ENCODE measurements at regions not wholly inside any gene's neighbourhood (a gene's known extent, or its start where the extent isn't known, plus 50 kb on each side); places are given as distances from the start of the nearest gene placed in this dataset.

DNA sequence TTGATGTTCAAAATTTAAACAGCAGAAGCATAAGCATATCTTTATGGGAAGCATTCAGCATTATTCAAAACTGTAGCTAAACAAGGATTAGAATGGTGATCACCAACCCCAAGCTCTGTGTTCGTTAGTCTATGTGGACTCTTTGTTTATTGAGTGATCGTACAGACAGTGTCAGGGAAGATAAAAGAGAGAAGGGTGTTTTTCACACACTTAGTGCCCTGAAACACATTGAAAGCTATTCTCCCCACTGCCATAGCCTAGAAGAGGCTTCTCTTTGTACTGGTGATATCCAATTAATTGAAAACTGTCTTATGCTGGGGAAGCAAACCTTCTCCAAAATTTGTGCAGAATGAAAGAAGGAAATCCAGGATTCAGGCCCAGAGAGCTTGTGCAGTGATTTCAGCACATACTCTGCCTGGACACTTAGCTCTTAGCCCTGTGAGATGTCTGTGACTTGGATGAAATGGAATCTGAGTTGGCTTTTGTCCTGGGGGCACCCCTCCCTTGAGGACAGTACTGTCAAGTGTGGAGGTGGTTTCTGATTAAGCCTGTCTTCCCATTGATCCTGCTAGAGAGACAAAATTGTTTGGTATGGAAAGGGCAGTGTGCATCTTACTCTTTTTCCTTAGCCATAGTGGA lies 125.7 kb upstream of the MTHFD1L start:
- no peak for TF ChIP-seq EZH2 (conservative IDR thresholded peaks at IDR 0.05; ENCODE audit: low read depth, low read length)
- TF ChIP-seq, protein P1, sequence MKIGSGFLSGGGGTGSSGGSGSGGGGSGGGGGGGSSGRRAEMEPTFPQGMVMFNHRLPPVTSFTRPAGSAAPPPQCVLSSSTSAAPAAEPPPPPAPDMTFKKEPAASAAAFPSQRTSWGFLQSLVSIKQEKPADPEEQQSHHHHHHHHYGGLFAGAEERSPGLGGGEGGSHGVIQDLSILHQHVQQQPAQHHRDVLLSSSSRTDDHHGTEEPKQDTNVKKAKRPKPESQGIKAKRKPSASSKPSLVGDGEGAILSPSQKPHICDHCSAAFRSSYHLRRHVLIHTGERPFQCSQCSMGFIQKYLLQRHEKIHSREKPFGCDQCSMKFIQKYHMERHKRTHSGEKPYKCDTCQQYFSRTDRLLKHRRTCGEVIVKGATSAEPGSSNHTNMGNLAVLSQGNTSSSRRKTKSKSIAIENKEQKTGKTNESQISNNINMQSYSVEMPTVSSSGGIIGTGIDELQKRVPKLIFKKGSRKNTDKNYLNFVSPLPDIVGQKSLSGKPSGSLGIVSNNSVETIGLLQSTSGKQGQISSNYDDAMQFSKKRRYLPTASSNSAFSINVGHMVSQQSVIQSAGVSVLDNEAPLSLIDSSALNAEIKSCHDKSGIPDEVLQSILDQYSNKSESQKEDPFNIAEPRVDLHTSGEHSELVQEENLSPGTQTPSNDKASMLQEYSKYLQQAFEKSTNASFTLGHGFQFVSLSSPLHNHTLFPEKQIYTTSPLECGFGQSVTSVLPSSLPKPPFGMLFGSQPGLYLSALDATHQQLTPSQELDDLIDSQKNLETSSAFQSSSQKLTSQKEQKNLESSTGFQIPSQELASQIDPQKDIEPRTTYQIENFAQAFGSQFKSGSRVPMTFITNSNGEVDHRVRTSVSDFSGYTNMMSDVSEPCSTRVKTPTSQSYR (CRISPR knock-in tag; IDR thresholded peaks at IDR 0.05; ENCODE audit: borderline replicate concordance): no peak

Data from HepG2 (cell line).